Nephron (organoid): ENCODE measurements at regions not wholly inside any gene's neighbourhood (a gene's known extent, or its start where the extent isn't known, plus 50 kb on each side); places are given as distances from the start of the nearest gene placed in this dataset.

ENCODE experiments used
- H3K27ac Mint-ChIP-seq, 3 experiments: 2 replicates each; pipeline ENCODE4 v1.8.0; 2020; ENCODE audit warnings: mixed read lengths in 3 of 3, mild to moderate bottlenecking in 2 of 3, moderate library complexity in 1 of 3
- H3K27me3 Mint-ChIP-seq: 2 replicates; pipeline ENCODE4 v1.8.0; 2021; ENCODE audit warnings: low read depth, mild to moderate bottlenecking, moderate library complexity, mixed read lengths
- H3K36me3 Mint-ChIP-seq: 2 replicates; pipeline ENCODE4 v1.8.0; 2020; ENCODE audit warnings: low read depth, mixed read lengths
- H3K4me1 Mint-ChIP-seq: 2 replicates; pipeline ENCODE4 v1.8.0; 2020; ENCODE audit warnings: mixed read lengths
- H3K4me3 Mint-ChIP-seq, 3 experiments: 2 replicates each; pipeline ENCODE4 v1.8.0; 2020; ENCODE audit warnings: mild to moderate bottlenecking in 3 of 3, mixed read lengths in 3 of 3, moderate library complexity in 2 of 3
- H3K9me3 Mint-ChIP-seq: 2 replicates; pipeline ENCODE4 v1.8.0; 2020; ENCODE audit warnings: mixed read lengths
- CTCF ChIP-seq, 3 experiments: fragments of 200-600 bp; sonication (generic); IDR thresholded peaks; one replicate each; pipeline ENCODE4 v1.5.0; 2021; ENCODE audit warnings: antibody characterized with exemption in 3 of 3; ENCODE audit not compliant: unreplicated experiment in 3 of 3

GRCh38 chr3:174346141-174346540 lies 513.0 kb upstream of the NAALADL2 start:
- no peaks in the 10 kb centered on the region for H3K27me3 Mint-ChIP-seq
- peaks cover 35% of the 10 kb centered on the region for H3K4me1 Mint-ChIP-seq
- no peak overlapping the region for H3K27ac Mint-ChIP-seq
- no peak overlapping the region for H3K4me3 Mint-ChIP-seq
- no peak for TF ChIP-seq CTCF (IDR thresholded peaks at IDR 0.05; ENCODE audit: unreplicated experiment in 3 of 3)
- H3K9me3 Mint-ChIP-seq: peaks cover 15% of the 10 kb centered on the region
- no peaks in the 10 kb centered on the region for H3K36me3 Mint-ChIP-seq

GRCh38 chr3:174346571-174346970 lies 512.6 kb upstream of the NAALADL2 start:
- peak overlapping the region in 2 of 3 experiments; percentile 14 to 48 for H3K27ac Mint-ChIP-seq
- TF ChIP-seq CTCF (IDR thresholded peaks at IDR 0.05; ENCODE audit: unreplicated experiment in 3 of 3): no peak
- peaks cover 17% of the 10 kb centered on the region for H3K9me3 Mint-ChIP-seq
- no peak overlapping the region for H3K4me3 Mint-ChIP-seq
- H3K4me1 Mint-ChIP-seq: peaks cover 35% of the 10 kb centered on the region
- H3K36me3 Mint-ChIP-seq: no peaks in the 10 kb centered on the region
- H3K27me3 Mint-ChIP-seq: no peaks in the 10 kb centered on the region

- TF ChIP-seq CTCF (IDR thresholded peaks at IDR 0.05; ENCODE audit: unreplicated experiment in 3 of 3): no peak
- H3K36me3 Mint-ChIP-seq: no peaks in the 10 kb centered on the region
- peaks cover 26% of the 10 kb centered on the region for H3K4me1 Mint-ChIP-seq
- peaks cover 17% of the 10 kb centered on the region for H3K9me3 Mint-ChIP-seq
- H3K27ac Mint-ChIP-seq: peak overlapping the region in 2 of 3 experiments; percentile 14 to 48
- no peaks in the 10 kb centered on the region for H3K27me3 Mint-ChIP-seq
- H3K4me3 Mint-ChIP-seq: no peak overlapping the region
These were observed 511.5 kb upstream of the NAALADL2 start for GRCh38 chr3:174347474-174348138.

- Mint-ChIP-seq H3K36me3 (no peaks in the 10 kb centered on the region), H3K4me3 (no peak overlapping the region), H3K27ac (no peak overlapping the region), H3K9me3 (peaks cover 17% of the 10 kb centered on the region), H3K4me1 (no peaks in the 10 kb centered on the region), H3K27me3 (no peaks in the 10 kb centered on the region)
- no peak for TF ChIP-seq CTCF (IDR thresholded peaks at IDR 0.05; ENCODE audit: unreplicated experiment in 3 of 3)
These were observed 506.9 kb upstream of the NAALADL2 start for GRCh38 chr3:174352227-174352626.

GRCh38 chr3:174355505-174355904 lies 503.6 kb upstream of the NAALADL2 start:
- Mint-ChIP-seq H3K9me3 (peaks cover 3% of the 10 kb centered on the region), H3K4me1 (no peaks in the 10 kb centered on the region), H3K27me3 (no peaks in the 10 kb centered on the region), H3K4me3 (no peak overlapping the region), H3K36me3 (no peaks in the 10 kb centered on the region), H3K27ac (no peak overlapping the region)
- peak in 1 of 3 experiments; percentile 22 for TF ChIP-seq CTCF (IDR thresholded peaks at IDR 0.05; ENCODE audit: unreplicated experiment in 3 of 3)

- H3K9me3 Mint-ChIP-seq: no peaks in the 10 kb centered on the region
- H3K4me3 Mint-ChIP-seq: no peak overlapping the region
- no peak overlapping the region for H3K27ac Mint-ChIP-seq
- no peak for TF ChIP-seq CTCF (IDR thresholded peaks at IDR 0.05; ENCODE audit: unreplicated experiment in 3 of 3)
- no peaks in the 10 kb centered on the region for H3K36me3 Mint-ChIP-seq
- no peaks in the 10 kb centered on the region for H3K27me3 Mint-ChIP-seq
- no peaks in the 10 kb centered on the region for H3K4me1 Mint-ChIP-seq
These were observed 502.5 kb upstream of the NAALADL2 start for GRCh38 chr3:174356596-174356995.
